HEK293T (cell line): ENCODE measurements at regions not wholly inside any gene's neighbourhood (a gene's known extent, or its start where the extent isn't known, plus 50 kb on each side); places are given as distances from the start of the nearest gene placed in this dataset.

Experiments used
- BHLHE40 ChIP-seq: fragments of 450-650 bp; IDR thresholded peaks from 2 replicates; pipeline ENCODE4 v1.6.1; 2016; ENCODE audit warnings: mild to moderate bottlenecking, moderate library complexity, borderline replicate concordance
- FOXM1 ChIP-seq: fragments of 450-650 bp; IDR thresholded peaks from 2 replicates; pipeline ENCODE4 v1.6.1; 2017; ENCODE audit warnings: mild to moderate bottlenecking, borderline replicate concordance

DNA sequence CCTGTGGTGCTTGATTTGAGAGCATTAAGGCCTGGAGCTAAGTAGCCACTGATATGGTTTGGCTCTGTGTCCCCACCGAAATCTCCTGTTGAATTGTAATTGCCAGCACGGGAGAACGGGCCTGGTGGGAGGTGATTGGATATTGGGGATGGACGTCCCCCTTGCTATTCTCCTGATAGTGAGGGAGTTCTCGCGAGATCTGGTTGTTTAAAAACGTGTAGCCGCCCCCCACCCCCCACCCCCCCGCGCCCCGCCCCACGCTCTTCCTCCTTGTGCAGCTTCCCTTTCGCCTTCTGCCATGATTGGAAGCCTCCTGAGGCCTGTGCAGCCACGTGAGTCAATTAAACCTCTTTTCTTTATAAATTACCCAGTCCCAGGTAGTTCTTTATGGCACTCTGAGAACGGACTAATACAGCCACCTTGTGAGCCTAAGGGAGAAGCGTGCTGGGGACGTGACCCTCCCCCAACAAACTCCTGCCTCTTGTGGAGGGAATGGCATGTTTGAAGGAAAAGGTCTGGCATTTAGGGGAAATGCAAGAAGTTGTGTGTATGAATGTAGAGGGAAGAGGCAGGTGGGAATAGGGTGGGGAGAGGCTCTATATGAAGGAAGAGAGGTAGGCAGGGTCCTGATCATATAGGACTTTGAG lies 118.0 kb upstream of the KMT2C start:
- TF ChIP-seq FOXM1, result no peak
- TF ChIP-seq BHLHE40, result no peak
